B cell (primary cell): ENCODE measurements at regions not wholly inside any gene's neighbourhood (a gene's known extent, or its start where the extent isn't known, plus 50 kb on each side); places are given as distances from the start of the nearest gene placed in this dataset.

Experiments
- CTCF ChIP-seq: fragments of 200-600 bp; IDR thresholded peaks from one replicate; pipeline ENCODE4 v1.8.0; 2022; ENCODE audit warnings: antibody characterized with exemption, mild to moderate bottlenecking
- EZH2 ChIP-seq: IDR thresholded peaks from 2 replicates; pipeline ENCODE4 v1.6.1; 2012; ENCODE audit warnings: borderline replicate concordance, low read depth, mild to moderate bottlenecking, moderate library complexity, low read length; ENCODE audit not compliant: insufficient read depth, poor library complexity, severe bottlenecking

- no peak for TF ChIP-seq CTCF
- TF ChIP-seq EZH2, result no peak
Observed at GRCh38 chr2:44061876-44062275, 66.1 kb upstream of the LRPPRC start.
